ENCODE measurements at regions not wholly inside any gene's neighbourhood (a gene's known extent, or its start where the extent isn't known, plus 50 kb on each side); places are given as distances from the start of the nearest gene placed in this dataset.

DNA sequence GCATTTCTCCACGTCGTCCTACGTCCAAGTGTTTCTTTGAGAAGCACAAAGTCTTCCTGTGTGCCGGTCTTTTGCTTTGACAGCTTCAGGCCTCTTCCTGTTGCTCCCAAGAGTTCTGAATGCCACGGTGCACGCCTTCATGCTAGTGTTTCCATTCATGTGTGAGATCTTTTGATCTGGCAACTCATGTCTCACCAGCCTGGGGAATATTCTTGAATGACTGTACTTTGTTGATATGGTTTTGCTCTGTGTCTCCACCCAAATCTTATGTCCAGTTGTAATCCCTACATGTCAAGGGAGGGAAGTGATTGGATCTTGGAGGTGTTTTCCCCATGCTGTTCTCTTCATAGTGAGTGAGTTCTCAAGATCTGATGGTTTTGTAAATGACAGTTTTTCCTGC is 129.6 kb upstream of the THBS2 start:
- H3K27ac ChIP-seq = no peak overlapping the region
- DNase-seq (ENCODE audit: low spot score) = no peak
- intact Hi-C loops (cut with DNase I) = no loop called here
- no peaks in the 10 kb centered on the region for H3K4me1 ChIP-seq (replicated peaks)
- WGBS = 70% methylated on average over 6 of the region's 6 CpGs
- no peaks in the 10 kb centered on the region for H3K9me3 ChIP-seq
- no peak overlapping the region for H3K4me3 ChIP-seq
- TF ChIP-seq POLR2A (IDR thresholded peaks at IDR 0.05) = no peak
- TF ChIP-seq CTCF (IDR thresholded peaks at IDR 0.05) = no peak
- no peak for TF ChIP-seq POLR2AphosphoS5 (IDR thresholded peaks at IDR 0.05)
- no peaks in the 10 kb centered on the region for H3K27me3 ChIP-seq (replicated peaks; ENCODE audit: insufficient read depth)
- no peaks in the 10 kb centered on the region for H3K36me3 ChIP-seq

DNA sequence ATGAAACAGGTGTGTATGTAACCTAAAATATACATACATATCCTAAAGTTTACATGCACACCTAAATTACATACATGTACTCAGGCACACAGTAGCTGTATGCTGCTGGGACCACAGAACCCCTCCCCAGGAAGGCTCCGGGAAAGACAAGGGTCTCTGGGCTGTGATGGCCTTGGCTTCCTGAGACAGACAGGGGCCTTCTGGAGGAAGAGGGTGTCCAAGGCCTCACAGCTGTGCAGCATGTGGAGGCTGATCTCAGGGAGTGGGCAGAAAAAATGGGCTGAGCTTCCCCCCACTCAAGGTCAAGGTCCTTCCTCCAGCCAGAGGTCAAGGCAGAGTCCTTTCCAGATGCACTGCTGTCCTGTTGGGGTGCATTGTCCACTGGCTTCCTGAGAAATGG is 129.1 kb upstream of the THBS2 start:
- WGBS = 95% methylated on average over 1 of the region's 1 CpG
- no peak for DNase-seq (ENCODE audit: low spot score)
- Histone ChIP-seq H3K36me3 (no peaks in the 10 kb centered on the region), H3K4me1 (replicated peaks) (no peaks in the 10 kb centered on the region), H3K9me3 (no peaks in the 10 kb centered on the region), H3K4me3 (no peak overlapping the region), H3K27ac (no peak overlapping the region), H3K27me3 (replicated peaks; ENCODE audit: insufficient read depth) (no peaks in the 10 kb centered on the region)
- TF ChIP-seq CTCF (IDR thresholded peaks at IDR 0.05) (no peak), POLR2AphosphoS5 (IDR thresholded peaks at IDR 0.05) (no peak), POLR2A (IDR thresholded peaks at IDR 0.05) (no peak)
- intact Hi-C loops (cut with DNase I) = no loop called here

GRCh38 chr6:169381988-169382387 is 128.3 kb upstream of the THBS2 start:
- TF ChIP-seq CTCF (IDR thresholded peaks at IDR 0.05) (no peak), POLR2A (IDR thresholded peaks at IDR 0.05) (no peak), POLR2AphosphoS5 (IDR thresholded peaks at IDR 0.05) (no peak)
- DNase-seq (ENCODE audit: low spot score) = no peak
- WGBS = 71% methylated on average over 6 of the region's 6 CpGs
- no peaks in the 10 kb centered on the region for H3K27me3 ChIP-seq (replicated peaks; ENCODE audit: insufficient read depth)
- intact Hi-C loops (cut with DNase I) = no loop called here
- no peaks in the 10 kb centered on the region for H3K9me3 ChIP-seq
- no peaks in the 10 kb centered on the region for H3K36me3 ChIP-seq
- no peaks in the 10 kb centered on the region for H3K4me1 ChIP-seq (replicated peaks)
- no peak overlapping the region for H3K27ac ChIP-seq
- no peak overlapping the region for H3K4me3 ChIP-seq

DNA sequence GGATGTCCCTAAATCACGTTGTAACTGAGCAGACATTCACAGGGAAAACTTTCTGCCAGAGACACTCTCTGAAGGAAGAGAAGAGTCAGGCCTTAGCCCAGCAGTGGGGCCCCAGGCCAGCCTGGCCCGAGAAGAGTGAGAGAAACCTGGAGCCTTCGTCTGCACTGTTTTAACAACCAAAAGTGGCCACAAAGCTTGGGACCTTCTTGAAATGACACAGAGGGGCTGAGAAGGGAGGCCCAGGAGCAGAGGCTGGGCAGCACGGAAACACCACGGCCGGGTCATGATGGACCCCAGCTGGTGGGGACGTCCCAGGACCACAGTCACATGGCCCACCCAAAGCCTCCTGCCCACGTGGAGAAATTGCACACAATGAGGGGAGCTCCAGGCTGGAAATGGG is 126.8 kb upstream of the THBS2 start:
- H3K4me3 ChIP-seq = no peak overlapping the region
- H3K27me3 ChIP-seq (replicated peaks; ENCODE audit: insufficient read depth) = no peaks in the 10 kb centered on the region
- intact Hi-C loops (cut with DNase I) = no loop called here
- H3K27ac ChIP-seq = no peak overlapping the region
- no peaks in the 10 kb centered on the region for H3K4me1 ChIP-seq (replicated peaks)
- DNase-seq (ENCODE audit: low spot score) = no peak
- TF ChIP-seq POLR2AphosphoS5 (IDR thresholded peaks at IDR 0.05) = no peak
- no peak for TF ChIP-seq CTCF (IDR thresholded peaks at IDR 0.05)
- no peak for TF ChIP-seq POLR2A (IDR thresholded peaks at IDR 0.05)
- no peaks in the 10 kb centered on the region for H3K9me3 ChIP-seq
- H3K36me3 ChIP-seq = no peaks in the 10 kb centered on the region
- WGBS = 60% methylated on average over 8 of the region's 8 CpGs

GRCh38 chr6:169379495-169380070 is 125.9 kb upstream of the THBS2 start:
- intact Hi-C loops (cut with DNase I) = no loop called here
- no peaks in the 10 kb centered on the region for H3K9me3 ChIP-seq
- no peak for DNase-seq (ENCODE audit: low spot score)
- H3K36me3 ChIP-seq = no peaks in the 10 kb centered on the region
- no peak overlapping the region for H3K4me3 ChIP-seq
- WGBS = 84% methylated on average over 18 of the region's 18 CpGs
- no peak overlapping the region for H3K27ac ChIP-seq
- no peaks in the 10 kb centered on the region for H3K4me1 ChIP-seq (replicated peaks)
- H3K27me3 ChIP-seq (replicated peaks; ENCODE audit: insufficient read depth) = no peaks in the 10 kb centered on the region
- no peak for TF ChIP-seq POLR2AphosphoS5 (IDR thresholded peaks at IDR 0.05)
- no peak for TF ChIP-seq POLR2A (IDR thresholded peaks at IDR 0.05)
- no peak for TF ChIP-seq CTCF (IDR thresholded peaks at IDR 0.05)

Measured in prostate gland (tissue), 2 donors.